HCT116 (cell line): ENCODE measurements at regions not wholly inside any gene's neighbourhood (a gene's known extent, or its start where the extent isn't known, plus 50 kb on each side); places are given as distances from the start of the nearest gene placed in this dataset.

Experiments used
- ATAC-seq: fragments of 200-7000 bp; cut with Tn5 transposase; 2 replicates; pipeline ENCODE4 v1.9.1; 2020; ENCODE audit warnings: mild to moderate bottlenecking, moderate library complexity
- BruUV-seq: library from RNA; stranded (reverse); fragments of 400-500 nt; replicated peaks from 2 replicates; lab custom pipeline; 2021; lab: Mats Ljungman, UMichigan
- CTCF ChIA-PET: fragments of 300-600 bp; sonication (Branson Sonifier 250); formaldehyde crosslinking; loops from one replicate; lab custom pipeline; 2021; ENCODE audit warnings: antibody characterized with exemption; lab: Charles Lee
- POLR2A ChIA-PET: fragments of 300-600, 350-600 bp; sonication (Branson Sonifier 250); formaldehyde crosslinking; loops from one replicate; lab custom pipeline; 2021; ENCODE audit warnings: antibody characterized with exemption; lab: Charles Lee
- RAD21 ChIA-PET, 2 experiments: fragments of 300-600 bp; sonication (Branson Sonifier 250); formaldehyde crosslinking; loops; one replicate each; lab custom pipeline; 2023; ENCODE audit warnings: low total read pairs in 2 of 2; ENCODE audit not compliant: uncharacterized antibody in 2 of 2, unreplicated experiment in 2 of 2, low non-redundant PET in 1 of 2; lab: Charles Lee
- DNase-seq: peaks from one replicate; pipeline ENCODE4 v3.0.0-alpha.2; 2010; ENCODE audit warnings: low read depth, low spot score
- H2AFZ ChIP-seq: fragments of 200-600 bp; shearing (Covaris generic), sonication (generic); 2 replicates; pipeline ENCODE4 v1.6.1; 2017; ENCODE audit warnings: low read depth, mixed run types, mixed read lengths, antibody characterized with exemption, low read length; ENCODE audit not compliant: poor library complexity, severe bottlenecking
- H3K27ac ChIP-seq: 2 replicates; pipeline ENCODE4 v1.5.1; 2012; ENCODE audit warnings: low read depth, low read length
- H3K27me3 ChIP-seq: fragments of 200-600 bp; sonication (generic); 2 replicates; pipeline ENCODE4 v1.6.1; 2016; ENCODE audit warnings: mixed run types, low read length, mixed read lengths; ENCODE audit not compliant: insufficient read depth
- H3K36me3 ChIP-seq, 2 experiments: fragments of 200-500 bp in 1 of 2; fragments of 200-600 bp in 1 of 2; sonication (Bioruptor generic) in 1 of 2; sonication (generic) in 1 of 2; 2 replicates each; pipeline versions ENCODE4 v1.5.1 to v1.6.1; 2014 to 2016; ENCODE audit warnings: low read length in 2 of 2, inconsistent platforms in 1 of 2, mixed read lengths in 1 of 2, mixed run types in 1 of 2; ENCODE audit not compliant: insufficient read depth in 2 of 2, control insufficient read depth in 1 of 2
- H3K4me1 ChIP-seq, 2 experiments: fragments of 200-600 bp in 1 of 2; sonication (generic) in 1 of 2; 2 replicates each; pipeline versions ENCODE4 v1.5.1 to v1.6.1; 2012 to 2017; ENCODE audit warnings: low read length in 2 of 2, inconsistent platforms in 1 of 2, mild to moderate bottlenecking in 1 of 2, mixed read lengths in 1 of 2, mixed run types in 1 of 2, moderate library complexity in 1 of 2; ENCODE audit not compliant: insufficient read depth in 2 of 2, control insufficient read depth in 1 of 2
- H3K4me2 ChIP-seq: fragments of 200-600 bp; sonication (generic); 2 replicates; pipeline ENCODE4 v1.6.1; 2017; ENCODE audit warnings: mixed run types, low read length, mixed read lengths
- H3K4me3 ChIP-seq, 2 experiments: fragments of 200-600 bp in 1 of 2; sonication (generic) in 1 of 2; replicated peaks in 1 of 2; 2 replicates each; pipeline ENCODE4 v1.5.1; 2011 to 2016; ENCODE audit warnings: low read length in 2 of 2, control low read depth in 1 of 2, low read depth in 1 of 2, mild to moderate bottlenecking in 1 of 2, mixed read lengths in 1 of 2, mixed run types in 1 of 2
- H3K79me2 ChIP-seq: fragments of 200-600 bp; sonication (generic); 2 replicates; pipeline ENCODE4 v1.6.1; 2017; ENCODE audit warnings: mild to moderate bottlenecking, mixed run types, low read length, moderate library complexity, mixed read lengths; ENCODE audit not compliant: insufficient read depth
- H3K9ac ChIP-seq: fragments of 200-600 bp; sonication (generic); 2 replicates; pipeline ENCODE4 v1.6.1; 2016; ENCODE audit warnings: low read length, mixed read lengths
- H3K9me2 ChIP-seq: fragments of 200-600 bp; sonication (generic), shearing (Covaris generic); 2 replicates; pipeline ENCODE4 v1.6.1; 2017; ENCODE audit warnings: mixed run types, mild to moderate bottlenecking, moderate library complexity; ENCODE audit not compliant: insufficient read depth
- H3K9me3 ChIP-seq, 2 experiments: fragments of 200-500 bp in 1 of 2; fragments of 200-600 bp in 1 of 2; sonication (Bioruptor generic) in 1 of 2; sonication (generic) in 1 of 2; 2 replicates each; pipeline ENCODE4 v1.6.1; 2014 to 2017; ENCODE audit warnings: low read length in 2 of 2, mixed read lengths in 2 of 2, inconsistent platforms in 1 of 2, low read depth in 1 of 2, mild to moderate bottlenecking in 1 of 2, mixed run types in 1 of 2, moderate library complexity in 1 of 2; ENCODE audit not compliant: control insufficient read depth in 1 of 2, insufficient read depth in 1 of 2
- H4K20me1 ChIP-seq: fragments of 200-600 bp; sonication (generic), shearing (Covaris generic); 2 replicates; pipeline ENCODE4 v1.6.1; 2017; ENCODE audit warnings: mixed run types, mild to moderate bottlenecking, moderate library complexity; ENCODE audit not compliant: insufficient read depth
- ELF1 ChIP-seq: IDR thresholded peaks from 2 replicates; pipeline ENCODE4 v1.6.1; 2012; ENCODE audit warnings: low read depth, borderline replicate concordance
- EZH2 ChIP-seq: fragments of 200-600 bp; sonication (generic); IDR thresholded peaks from 2 replicates; pipeline ENCODE4 v1.6.1; 2017; ENCODE audit warnings: antibody characterized with exemption, mixed run types
- JUND ChIP-seq: IDR thresholded peaks from 2 replicates; pipeline ENCODE4 v1.6.1; 2012
- POLR2AphosphoS5 ChIP-seq: IDR thresholded peaks from 2 replicates; pipeline ENCODE4 v1.6.1; 2011; ENCODE audit warnings: mild to moderate bottlenecking, low read depth, low read length, moderate library complexity
- RAD21 ChIP-seq: IDR thresholded peaks from 2 replicates; pipeline ENCODE4 v1.6.1; 2012; ENCODE audit warnings: low read depth, mild to moderate bottlenecking
- SP1 ChIP-seq: IDR thresholded peaks from 2 replicates; pipeline ENCODE4 v1.6.1; 2012; ENCODE audit warnings: low read depth
- SRF ChIP-seq: IDR thresholded peaks from 2 replicates; pipeline ENCODE4 v1.6.1; 2012; ENCODE audit warnings: low read depth
- TCF7L2 ChIP-seq: IDR thresholded peaks from 2 replicates; pipeline ENCODE4 v1.7.0; 2011; ENCODE audit warnings: borderline replicate concordance, inconsistent platforms; ENCODE audit not compliant: insufficient read depth, insufficient read length; ENCODE audit errors: extremely low read depth
- YY1 ChIP-seq: IDR thresholded peaks from 2 replicates; pipeline ENCODE4 v1.6.1; 2011; ENCODE audit warnings: low read length, low read depth, moderate library complexity, mild to moderate bottlenecking; ENCODE audit not compliant: insufficient replicate concordance; ENCODE audit errors: extremely low read depth
- intact Hi-C: fragments of 100-400 bp; cut with micrococcal nuclease; formaldehyde crosslinking; loops from 2 replicates; pipeline ENCODE4 v1.10.0; 2022
- TF ChIP-seq, protein P1 (sequence below), 3 experiments: fragments of 200-600 bp in 1 of 3; sonication (generic) in 1 of 3; IDR thresholded peaks in 2 of 3; conservative IDR thresholded peaks in 1 of 3; 2 replicates each; pipeline ENCODE4 v1.5.1; 2012 to 2017; ENCODE audit warnings: low read depth in 2 of 3, low read length in 2 of 3, antibody characterized with exemption in 1 of 3, borderline replicate concordance in 1 of 3, control low read depth in 1 of 3, mild to moderate bottlenecking in 1 of 3, mixed read lengths in 1 of 3, mixed run types in 1 of 3, moderate library complexity in 1 of 3; ENCODE audit not compliant: insufficient read depth in 1 of 3
- TF ChIP-seq, protein P2 (sequence below): IDR thresholded peaks from 2 replicates; pipeline ENCODE4 v1.6.1; 2011; ENCODE audit warnings: mild to moderate bottlenecking, low read length, moderate library complexity; ENCODE audit not compliant: insufficient replicate concordance; ENCODE audit errors: extremely low read depth
- TF ChIP-seq, protein P3 (sequence below): IDR thresholded peaks from 2 replicates; pipeline ENCODE4 v1.6.1; 2012; ENCODE audit warnings: low read depth
- TF ChIP-seq, protein P4 (sequence below): IDR thresholded peaks from 2 replicates; pipeline ENCODE4 v1.6.1; 2012

DNA sequence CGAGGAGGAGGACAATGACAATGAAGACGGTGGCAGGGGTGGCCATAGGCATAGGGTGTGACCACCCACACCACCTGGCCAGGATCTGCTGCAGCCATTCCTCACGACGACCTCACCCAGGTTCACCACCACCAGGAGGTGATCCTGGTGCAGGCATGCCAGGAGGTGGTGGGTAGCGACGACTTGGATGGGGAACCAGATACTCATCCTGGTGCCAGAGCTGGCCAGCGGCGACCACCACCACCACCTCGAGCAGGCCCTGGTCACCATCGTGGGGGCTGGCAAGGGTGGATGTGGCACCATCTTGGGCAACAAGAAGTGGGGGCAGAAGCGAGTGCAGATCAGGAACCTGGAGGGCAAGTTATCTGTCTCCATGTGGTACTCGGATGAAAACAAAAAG, 117.1 kb upstream of the NXPH2 start:
- POLR2A ChIA-PET = no interaction called here
- TF ChIP-seq POLR2AphosphoS5 = no peak
- TF ChIP-seq, protein P1, sequence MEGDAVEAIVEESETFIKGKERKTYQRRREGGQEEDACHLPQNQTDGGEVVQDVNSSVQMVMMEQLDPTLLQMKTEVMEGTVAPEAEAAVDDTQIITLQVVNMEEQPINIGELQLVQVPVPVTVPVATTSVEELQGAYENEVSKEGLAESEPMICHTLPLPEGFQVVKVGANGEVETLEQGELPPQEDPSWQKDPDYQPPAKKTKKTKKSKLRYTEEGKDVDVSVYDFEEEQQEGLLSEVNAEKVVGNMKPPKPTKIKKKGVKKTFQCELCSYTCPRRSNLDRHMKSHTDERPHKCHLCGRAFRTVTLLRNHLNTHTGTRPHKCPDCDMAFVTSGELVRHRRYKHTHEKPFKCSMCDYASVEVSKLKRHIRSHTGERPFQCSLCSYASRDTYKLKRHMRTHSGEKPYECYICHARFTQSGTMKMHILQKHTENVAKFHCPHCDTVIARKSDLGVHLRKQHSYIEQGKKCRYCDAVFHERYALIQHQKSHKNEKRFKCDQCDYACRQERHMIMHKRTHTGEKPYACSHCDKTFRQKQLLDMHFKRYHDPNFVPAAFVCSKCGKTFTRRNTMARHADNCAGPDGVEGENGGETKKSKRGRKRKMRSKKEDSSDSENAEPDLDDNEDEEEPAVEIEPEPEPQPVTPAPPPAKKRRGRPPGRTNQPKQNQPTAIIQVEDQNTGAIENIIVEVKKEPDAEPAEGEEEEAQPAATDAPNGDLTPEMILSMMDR (IDR thresholded peaks at IDR 0.05 in 2 of 3, conservative IDR thresholded peaks at IDR 0.05 in 1 of 3; ENCODE audit: borderline replicate concordance in 1 of 3, insufficient read depth in 1 of 3, low read depth in 2 of 3, low read length in 2 of 3) = no peak
- TF ChIP-seq ELF1 = no peak
- TF ChIP-seq, protein P2, sequence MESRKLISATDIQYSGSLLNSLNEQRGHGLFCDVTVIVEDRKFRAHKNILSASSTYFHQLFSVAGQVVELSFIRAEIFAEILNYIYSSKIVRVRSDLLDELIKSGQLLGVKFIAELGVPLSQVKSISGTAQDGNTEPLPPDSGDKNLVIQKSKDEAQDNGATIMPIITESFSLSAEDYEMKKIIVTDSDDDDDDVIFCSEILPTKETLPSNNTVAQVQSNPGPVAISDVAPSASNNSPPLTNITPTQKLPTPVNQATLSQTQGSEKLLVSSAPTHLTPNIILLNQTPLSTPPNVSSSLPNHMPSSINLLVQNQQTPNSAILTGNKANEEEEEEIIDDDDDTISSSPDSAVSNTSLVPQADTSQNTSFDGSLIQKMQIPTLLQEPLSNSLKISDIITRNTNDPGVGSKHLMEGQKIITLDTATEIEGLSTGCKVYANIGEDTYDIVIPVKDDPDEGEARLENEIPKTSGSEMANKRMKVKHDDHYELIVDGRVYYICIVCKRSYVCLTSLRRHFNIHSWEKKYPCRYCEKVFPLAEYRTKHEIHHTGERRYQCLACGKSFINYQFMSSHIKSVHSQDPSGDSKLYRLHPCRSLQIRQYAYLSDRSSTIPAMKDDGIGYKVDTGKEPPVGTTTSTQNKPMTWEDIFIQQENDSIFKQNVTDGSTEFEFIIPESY = no peak
- TF ChIP-seq TCF7L2 = no peak
- TF ChIP-seq EZH2 = no peak
- TF ChIP-seq, protein P3, sequence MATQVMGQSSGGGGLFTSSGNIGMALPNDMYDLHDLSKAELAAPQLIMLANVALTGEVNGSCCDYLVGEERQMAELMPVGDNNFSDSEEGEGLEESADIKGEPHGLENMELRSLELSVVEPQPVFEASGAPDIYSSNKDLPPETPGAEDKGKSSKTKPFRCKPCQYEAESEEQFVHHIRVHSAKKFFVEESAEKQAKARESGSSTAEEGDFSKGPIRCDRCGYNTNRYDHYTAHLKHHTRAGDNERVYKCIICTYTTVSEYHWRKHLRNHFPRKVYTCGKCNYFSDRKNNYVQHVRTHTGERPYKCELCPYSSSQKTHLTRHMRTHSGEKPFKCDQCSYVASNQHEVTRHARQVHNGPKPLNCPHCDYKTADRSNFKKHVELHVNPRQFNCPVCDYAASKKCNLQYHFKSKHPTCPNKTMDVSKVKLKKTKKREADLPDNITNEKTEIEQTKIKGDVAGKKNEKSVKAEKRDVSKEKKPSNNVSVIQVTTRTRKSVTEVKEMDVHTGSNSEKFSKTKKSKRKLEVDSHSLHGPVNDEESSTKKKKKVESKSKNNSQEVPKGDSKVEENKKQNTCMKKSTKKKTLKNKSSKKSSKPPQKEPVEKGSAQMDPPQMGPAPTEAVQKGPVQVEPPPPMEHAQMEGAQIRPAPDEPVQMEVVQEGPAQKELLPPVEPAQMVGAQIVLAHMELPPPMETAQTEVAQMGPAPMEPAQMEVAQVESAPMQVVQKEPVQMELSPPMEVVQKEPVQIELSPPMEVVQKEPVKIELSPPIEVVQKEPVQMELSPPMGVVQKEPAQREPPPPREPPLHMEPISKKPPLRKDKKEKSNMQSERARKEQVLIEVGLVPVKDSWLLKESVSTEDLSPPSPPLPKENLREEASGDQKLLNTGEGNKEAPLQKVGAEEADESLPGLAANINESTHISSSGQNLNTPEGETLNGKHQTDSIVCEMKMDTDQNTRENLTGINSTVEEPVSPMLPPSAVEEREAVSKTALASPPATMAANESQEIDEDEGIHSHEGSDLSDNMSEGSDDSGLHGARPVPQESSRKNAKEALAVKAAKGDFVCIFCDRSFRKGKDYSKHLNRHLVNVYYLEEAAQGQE = no peak
- no peak for TF ChIP-seq SP1
- TF ChIP-seq SRF = no peak
- no peak for TF ChIP-seq RAD21
- no peak for TF ChIP-seq JUND
- TF ChIP-seq, protein P4, sequence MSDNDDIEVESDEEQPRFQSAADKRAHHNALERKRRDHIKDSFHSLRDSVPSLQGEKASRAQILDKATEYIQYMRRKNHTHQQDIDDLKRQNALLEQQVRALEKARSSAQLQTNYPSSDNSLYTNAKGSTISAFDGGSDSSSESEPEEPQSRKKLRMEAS = no peak
- TF ChIP-seq YY1 = no peak
- Histone ChIP-seq H3K9me3 (no peaks in the 10 kb centered on the region), H2AFZ (no peak overlapping the region), H3K79me2 (no peaks in the 10 kb centered on the region), H3K9me2 (no peaks in the 10 kb centered on the region), H3K27me3 (no peaks in the 10 kb centered on the region), H3K9ac (no peak overlapping the region), H3K36me3 (no peaks in the 10 kb centered on the region), H3K4me3 (no peak overlapping the region), H3K27ac (no peak overlapping the region), H3K4me2 (no peak overlapping the region), H3K4me1 (no peaks in the 10 kb centered on the region), H4K20me1 (no peaks in the 10 kb centered on the region)
- no TSS peak for BruUV-seq
- no peak for DNase-seq
- RAD21 ChIA-PET = no interaction called here
- intact Hi-C loops = no loop called here
- CTCF ChIA-PET = no interaction called here
- ATAC-seq = no peak
